ENCODE measurements at regions not wholly inside any gene's neighbourhood (a gene's known extent, or its start where the extent isn't known, plus 50 kb on each side); places are given as distances from the start of the nearest gene placed in this dataset.

DNA sequence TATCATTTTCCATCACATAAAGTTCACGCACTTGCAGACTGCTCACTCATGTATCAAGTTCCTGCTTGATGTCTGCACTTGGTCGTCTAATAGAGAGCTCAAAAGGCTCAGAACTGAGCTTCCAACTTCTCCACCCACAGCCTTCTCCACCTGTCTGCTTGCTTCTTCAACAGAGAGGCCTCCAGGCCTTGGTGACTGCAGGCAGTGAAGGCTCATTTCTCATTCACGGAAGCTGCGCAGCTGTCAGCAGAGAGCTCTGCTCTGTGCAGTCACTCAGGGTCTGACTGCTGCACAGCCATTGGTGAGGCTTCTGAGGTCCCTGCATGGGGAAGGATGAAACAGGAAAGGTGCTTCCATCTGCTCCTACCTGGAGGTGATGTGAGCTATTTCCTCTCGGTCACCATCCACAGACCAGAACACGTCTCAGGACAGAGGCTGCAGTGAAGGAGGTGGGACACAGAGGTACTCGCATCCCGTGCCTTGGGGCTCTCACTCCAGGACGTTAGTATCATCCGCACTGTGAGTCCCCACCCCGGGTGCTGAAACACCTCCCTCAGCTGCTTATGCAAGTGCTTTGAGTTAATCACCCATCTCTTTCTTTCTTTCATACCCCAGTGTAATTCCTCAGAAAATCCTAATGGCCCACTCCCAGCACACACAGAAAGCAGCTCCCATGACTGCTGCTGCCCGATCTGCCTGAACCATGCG is 126.2 kb downstream of the TMEM18 start:
- no peak for DNase-seq (ENCODE audit: low read depth)

DNA sequence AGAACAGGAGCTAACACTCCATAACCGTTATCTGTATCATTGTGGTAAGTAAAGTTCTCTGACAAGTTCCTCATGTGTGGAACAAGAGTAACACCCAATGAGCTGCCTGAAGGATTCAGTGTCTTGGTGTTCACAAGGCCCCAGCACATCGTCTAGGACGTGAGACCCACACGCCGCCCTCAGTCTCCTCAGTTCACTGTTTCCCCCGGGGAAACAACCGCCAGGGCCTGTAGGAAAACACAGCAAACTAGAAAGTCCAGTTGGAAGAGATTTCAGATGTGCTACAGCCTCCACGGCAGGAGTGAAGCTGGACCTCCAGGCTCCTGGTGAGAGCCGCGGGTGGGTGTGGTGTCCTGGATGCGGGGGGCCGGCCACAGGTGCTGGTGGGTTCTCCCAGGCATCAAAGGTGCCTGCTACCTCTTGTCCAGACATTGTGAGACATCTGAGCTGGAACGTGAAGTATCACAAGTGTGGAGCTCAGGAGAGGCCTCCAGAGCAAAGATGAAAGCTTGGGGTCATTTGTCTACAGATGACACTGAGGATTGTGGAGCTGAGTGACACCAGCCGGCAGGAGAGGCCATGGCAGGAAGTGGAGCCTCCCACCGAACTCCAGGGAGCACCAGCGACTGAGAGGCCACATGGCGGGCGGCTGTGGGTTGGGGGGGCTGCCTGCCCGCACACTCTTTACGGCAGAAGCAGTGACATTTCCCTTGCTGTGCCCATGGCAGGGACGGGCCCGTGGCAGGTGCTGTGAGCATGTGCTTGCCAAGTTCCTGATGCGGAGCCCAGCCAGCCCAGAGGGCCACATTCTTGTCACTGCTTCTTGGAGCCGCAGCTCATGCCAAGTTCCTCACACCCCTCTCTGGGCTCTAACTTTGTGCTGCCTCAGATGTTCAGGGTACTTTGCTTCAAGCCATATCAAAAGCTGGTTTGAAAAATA is 131.2 kb downstream of the TMEM18 start:
- no peak for DNase-seq (ENCODE audit: low read depth)

- no peak for DNase-seq (ENCODE audit: low read depth)
Measured at GRCh38 chr2:545228-545627, 132.0 kb downstream of the TMEM18 start.

DNA sequence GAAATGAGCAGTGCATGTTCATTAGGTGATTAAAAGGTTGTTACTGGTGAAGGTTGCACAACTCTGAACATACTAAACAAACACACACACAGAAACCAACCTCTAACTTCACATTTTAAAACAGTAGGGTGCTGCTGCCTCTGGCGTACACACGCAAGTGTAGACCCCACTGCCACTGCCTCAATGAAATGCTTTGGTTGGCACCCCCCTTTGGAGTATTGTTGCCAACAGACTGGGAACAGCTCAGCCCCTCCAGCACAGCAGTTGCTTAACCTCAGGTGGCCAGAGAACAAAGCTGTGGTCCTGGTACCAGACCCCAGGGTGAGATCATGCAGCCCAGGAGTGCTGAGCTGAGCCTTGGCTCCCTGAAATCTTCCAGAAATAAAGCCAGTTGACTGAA is 138.6 kb downstream of the TMEM18 start:
- no peak for DNase-seq (ENCODE audit: low read depth)

DNA sequence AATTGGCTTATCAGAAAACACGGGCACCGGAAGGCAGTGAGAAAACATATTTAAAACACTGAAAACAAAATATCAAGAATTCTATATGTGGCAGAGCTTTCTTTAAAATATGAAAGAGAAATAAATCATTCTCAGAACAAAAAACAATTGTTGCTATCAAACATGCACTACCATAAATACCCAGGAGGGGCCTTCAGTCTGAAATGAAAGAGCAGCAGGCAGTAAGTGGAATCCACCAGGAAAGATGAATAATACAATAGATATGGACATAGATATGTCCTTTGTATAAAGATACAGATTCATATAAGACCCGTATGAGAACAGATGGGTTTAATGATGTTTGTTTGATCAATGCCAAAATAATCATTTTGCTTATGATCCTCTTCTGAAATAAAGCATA is 142.0 kb downstream of the TMEM18 start:
- DNase-seq (ENCODE audit: low read depth), result no peak

DNA sequence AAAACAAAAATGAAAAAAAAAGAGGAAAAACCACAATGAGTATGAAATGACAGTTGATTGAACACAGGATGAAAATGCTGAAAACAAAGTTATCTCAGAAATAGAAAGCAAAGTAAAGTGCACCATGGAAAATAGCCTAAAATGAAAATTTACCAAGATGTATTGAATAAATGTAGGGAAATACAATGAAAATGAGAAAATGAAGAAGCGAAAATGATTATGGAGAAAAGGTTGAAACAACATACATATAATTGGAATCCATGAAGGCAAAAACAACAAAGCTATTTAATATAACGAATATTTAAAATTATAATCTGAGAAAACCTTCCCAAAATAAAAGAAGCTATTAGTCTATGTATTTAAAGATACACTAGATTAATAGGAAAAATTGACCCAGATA is 147.4 kb downstream of the TMEM18 start:
- no peak for DNase-seq (ENCODE audit: low read depth)

DNA sequence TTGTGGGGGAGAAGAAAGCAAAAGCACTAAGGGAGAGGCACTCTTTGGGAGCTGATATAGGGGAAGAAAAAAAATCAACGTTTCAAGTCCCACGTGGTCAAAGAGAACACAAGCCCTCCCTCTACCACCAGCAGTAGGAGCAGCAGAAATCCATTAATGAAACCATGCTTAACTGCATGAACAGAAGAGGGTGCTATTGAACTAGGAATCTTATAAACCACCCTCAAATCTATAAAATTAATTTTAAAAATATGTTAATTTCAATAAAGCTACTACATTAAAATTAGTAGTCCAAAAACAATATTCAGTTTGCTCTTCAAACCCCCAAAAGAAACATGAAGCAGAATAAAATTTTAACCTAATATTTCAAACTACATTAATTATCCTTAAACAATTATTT is 147.8 kb downstream of the TMEM18 start:
- no peak for DNase-seq (ENCODE audit: low read depth)

- no peak for DNase-seq (ENCODE audit: low read depth)
Measured at GRCh38 chr2:527581-527980, 149.6 kb downstream of the TMEM18 start.

DNA sequence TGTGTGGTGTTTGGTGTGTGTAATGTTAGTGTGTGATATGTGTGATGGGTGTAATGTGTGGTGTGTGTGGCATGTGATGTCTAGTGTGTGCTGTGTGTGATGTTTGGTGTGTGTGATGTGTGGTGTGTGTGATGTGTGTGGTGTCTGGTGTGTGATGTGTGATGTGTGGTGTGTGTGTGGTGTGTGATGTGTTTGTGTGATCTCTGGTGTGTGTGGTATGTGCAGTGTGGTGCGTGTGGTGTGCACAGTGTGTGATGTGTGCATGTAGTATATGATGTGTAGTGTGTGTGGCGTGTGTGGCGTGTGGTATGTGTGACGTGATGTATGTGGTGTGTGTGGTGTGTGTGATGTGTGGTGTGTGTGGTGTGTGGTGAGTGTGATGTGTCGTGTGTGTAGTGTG is 150.3 kb downstream of the TMEM18 start:
- DNase-seq (ENCODE audit: low read depth), result no peak

- DNase-seq (ENCODE audit: low read depth), result no peak
Measured at GRCh38 chr2:525611-526010, 151.6 kb downstream of the TMEM18 start.

GRCh38 chr2:525021-525420 is 152.2 kb downstream of the TMEM18 start:
- DNase-seq (ENCODE audit: low read depth), result no peak

GRCh38 chr2:524442-524841 is 152.8 kb downstream of the TMEM18 start:
- no peak for DNase-seq (ENCODE audit: low read depth)

DNA sequence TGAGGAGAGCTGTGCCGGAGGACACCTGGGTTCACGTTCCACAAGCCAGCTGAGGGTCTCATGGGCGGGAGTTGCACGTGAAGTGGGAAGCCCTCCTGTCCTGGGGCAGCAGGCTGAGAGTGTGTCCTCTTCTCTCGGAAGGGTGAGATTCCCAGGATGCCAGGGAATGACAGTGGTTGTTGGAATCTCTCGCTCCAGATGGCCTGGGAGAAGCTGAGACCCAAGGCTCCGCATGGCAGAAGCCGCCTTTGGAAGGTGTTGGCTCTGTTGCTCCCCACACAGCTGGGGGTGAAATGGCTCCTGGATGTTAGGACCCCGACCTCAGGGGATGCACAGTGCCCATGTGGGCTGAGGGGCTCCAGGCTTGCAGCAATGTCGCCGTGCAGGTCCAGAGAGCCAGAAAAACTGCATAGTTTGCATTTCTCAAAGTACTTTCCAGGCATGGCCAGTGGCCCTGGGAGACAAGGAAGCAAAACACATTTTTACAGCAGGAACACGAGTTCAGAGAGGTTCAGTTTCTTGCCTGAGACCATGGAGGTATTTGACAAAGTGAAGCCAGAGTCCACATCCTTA is 153.4 kb downstream of the TMEM18 start:
- DNase-seq (ENCODE audit: low read depth), result no peak

GRCh38 chr2:522776-523175 is 154.4 kb downstream of the TMEM18 start:
- no peak for DNase-seq (ENCODE audit: low read depth)

- DNase-seq (ENCODE audit: low read depth), result no peak
Measured at GRCh38 chr2:521853-522530, 155.2 kb downstream of the TMEM18 start.

- no peak for DNase-seq (ENCODE audit: low read depth)
Measured at GRCh38 chr2:520663-521340, 156.4 kb downstream of the TMEM18 start.

DNA sequence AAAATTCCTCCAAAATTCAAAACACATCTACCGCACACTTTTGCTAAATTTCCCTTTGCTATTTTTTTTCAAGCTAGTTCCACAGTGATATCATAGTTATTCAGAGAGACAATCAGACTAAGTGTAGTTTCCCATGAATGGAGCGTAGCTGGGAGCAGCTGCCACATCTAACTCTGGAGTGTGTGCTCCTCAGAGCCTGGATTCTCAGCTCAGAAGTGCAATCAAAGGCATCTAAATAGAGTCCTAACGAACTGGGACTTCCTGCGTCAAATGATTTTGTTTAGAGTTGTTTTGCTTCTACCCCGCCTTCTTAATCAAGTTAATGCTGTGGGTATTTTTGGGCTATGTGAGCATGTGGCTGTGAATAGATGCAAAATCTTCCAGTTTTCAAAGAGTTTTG is 160.3 kb downstream of the TMEM18 start:
- DNase-seq (ENCODE audit: low read depth), result no peak

DNA sequence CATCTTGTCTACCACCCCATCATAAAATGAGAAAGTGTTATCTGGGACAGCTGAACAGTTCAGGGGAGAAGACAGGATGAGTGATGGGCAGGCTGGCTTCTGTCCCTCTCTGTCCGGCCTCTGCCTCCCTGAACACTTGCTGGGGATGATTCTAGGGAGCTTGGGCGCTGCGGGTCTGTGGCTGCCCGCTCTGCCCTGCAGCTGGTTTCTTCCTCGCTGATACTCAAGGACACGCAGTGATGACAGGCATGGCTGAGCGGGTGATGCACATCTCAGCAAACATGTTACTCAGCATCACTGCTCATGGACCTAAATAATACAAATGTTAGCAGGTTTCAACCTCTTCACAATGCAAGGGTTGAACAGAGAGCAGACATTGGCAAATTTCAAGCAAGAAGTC is 161.1 kb downstream of the TMEM18 start:
- no peak for DNase-seq (ENCODE audit: low read depth)

- DNase-seq (ENCODE audit: low read depth), result no peak
Measured at GRCh38 chr2:515441-516127, 161.6 kb downstream of the TMEM18 start.

- no peak for DNase-seq (ENCODE audit: low read depth)
Measured at GRCh38 chr2:513981-514706, 163.1 kb downstream of the TMEM18 start.

DNA sequence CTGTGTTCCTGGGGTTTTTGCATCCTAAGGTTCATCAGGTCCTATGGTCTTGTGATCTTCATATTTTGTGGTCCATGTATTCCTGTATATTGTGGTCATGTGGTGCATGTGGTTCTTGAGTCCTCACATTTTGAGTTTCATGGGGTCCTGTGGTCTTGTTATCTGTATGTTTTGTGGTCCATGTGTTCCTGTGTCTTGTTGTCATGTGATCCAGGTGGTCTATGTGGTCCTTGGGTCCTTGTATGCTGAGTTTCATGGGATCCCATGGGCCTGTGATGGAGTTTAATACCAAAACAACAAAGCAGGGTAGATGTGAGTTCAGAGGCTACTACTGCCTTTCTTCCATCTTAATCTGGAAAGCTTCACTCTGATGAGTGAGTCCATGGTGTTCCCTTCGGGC is 166.4 kb downstream of the TMEM18 start:
- DNase-seq (ENCODE audit: low read depth), result no peak
